ENCODE measurements at regions not wholly inside any gene's neighbourhood (a gene's known extent, or its start where the extent isn't known, plus 50 kb on each side); places are given as distances from the start of the nearest gene placed in this dataset.

GRCh38 chr7:22663357-22663718 lies 63.7 kb upstream of the IL6 start:
- no peak overlapping the region for H3K27ac ChIP-seq (ENCODE audit: low read depth, low read length)
- H2AFZ ChIP-seq (ENCODE audit: low read length): no peak overlapping the region
- no peak overlapping the region for H3K4ac ChIP-seq (replicated peaks; ENCODE audit: insufficient read length, low read depth, low read length)

More at GRCh38 chr7:22663357-22663718, 63.7 kb upstream of the IL6 start:
- H3K4me3 ChIP-seq (ENCODE audit: extremely low read depth in 1 of 4, insufficient read depth in 2 of 4, low read depth in 3 of 4, low read length in 4 of 4): no peak overlapping the region
- no peak overlapping the region for H3K4me2 ChIP-seq (ENCODE audit: insufficient read depth in 1 of 2, low read depth in 2 of 2, low read length in 2 of 2)
- no peak overlapping the region for H4K8ac ChIP-seq (ENCODE audit: extremely low read depth, insufficient read depth, low read length)
- H3K56ac ChIP-seq (replicated peaks; ENCODE audit: insufficient read length, low read depth, low read length): no peak overlapping the region
- no peak overlapping the region for H3K23ac ChIP-seq (ENCODE audit: insufficient read length)
- H3K4me1 ChIP-seq (replicated peaks in 1 of 4; ENCODE audit: control insufficient read depth in 3 of 4, insufficient read depth in 4 of 4, low read length in 3 of 4): peaks cover 2 to 8% (median 8%) of the 10 kb centered on the region in 4 experiments; a peak in 6 of 7 replicates
- no peak overlapping the region for H3K18ac ChIP-seq (ENCODE audit: extremely low read depth, low read length)
- H3K79me1 ChIP-seq (ENCODE audit: low read depth, low read length): no peaks in the 10 kb centered on the region
- no peak overlapping the region for H2BK15ac ChIP-seq (ENCODE audit: low read length)
- FAIRE-seq: no peak
- no peaks in the 10 kb centered on the region; a peak in 1 of 4 replicates for H3K9me3 ChIP-seq (ENCODE audit: insufficient read depth in 2 of 2, low read depth in 1 of 2, low read length in 1 of 2)
- TF ChIP-seq CBX8 (IDR thresholded peaks at IDR 0.05; ENCODE audit: borderline replicate concordance, low read depth, low read length) (no peak), KDM5A (IDR thresholded peaks at IDR 0.05; ENCODE audit: low read length) (no peak), BRCA1 (IDR thresholded peaks at IDR 0.05; ENCODE audit: low read depth, low read length) (no peak), TEAD4 (IDR thresholded peaks at IDR 0.05; ENCODE audit: low read depth, low read length) (no peak), RBBP5 (IDR thresholded peaks at IDR 0.05; ENCODE audit: borderline replicate concordance, low read depth, low read length) (no peak), ATF2 (IDR thresholded peaks at IDR 0.05; ENCODE audit: low read length) (no peak), TAF7 (optimal IDR thresholded peaks at IDR 0.05; ENCODE audit: borderline replicate concordance, low read depth, low read length) (no peak), ATF3 (IDR thresholded peaks at IDR 0.05; ENCODE audit: insufficient read depth, low read depth, low read length) (no peak), CREB1 (IDR thresholded peaks at IDR 0.05) (no peak), SP1 (IDR thresholded peaks at IDR 0.05; ENCODE audit: low read depth, low read length) (no peak), PHF8 (conservative IDR thresholded peaks at IDR 0.05; ENCODE audit: low read depth, low read length) (no peak), MAX (IDR thresholded peaks at IDR 0.05) (no peak)
- peaks cover 2% of the 10 kb centered on the region; the same call in 1 of the 2 replicates for H3K23me2 ChIP-seq (ENCODE audit: low read depth, low read length)
- H2BK5ac ChIP-seq (ENCODE audit: low read depth, low read length): no peak overlapping the region
- no peaks in the 10 kb centered on the region for H3K36me3 ChIP-seq (ENCODE audit: control insufficient read depth in 2 of 4, insufficient read depth in 4 of 4, low read length in 3 of 4)
- no peak for DNase-seq (ENCODE audit: low read depth in 1 of 2, low spot score in 2 of 2)
- no peak overlapping the region for H4K5ac ChIP-seq (ENCODE audit: insufficient read length, low read depth, low read length)
- no peaks in the 10 kb centered on the region for H4K20me1 ChIP-seq (replicated peaks in 1 of 2; ENCODE audit: control insufficient read depth in 1 of 2, insufficient read depth in 2 of 2, low read length in 2 of 2)
- H3K79me2 ChIP-seq (ENCODE audit: control insufficient read depth in 1 of 2, insufficient read depth in 2 of 2, low read length in 2 of 2): no peaks in the 10 kb centered on the region
- POLR2A ChIA-PET (ENCODE audit: partially characterized antibody): no interaction called here
- H4K91ac ChIP-seq (replicated peaks; ENCODE audit: insufficient read length, low read length): no peak overlapping the region
- H2AK5ac ChIP-seq (ENCODE audit: low read depth, low read length): no peak overlapping the region
- H3K14ac ChIP-seq (ENCODE audit: insufficient read length): no peak overlapping the region
- no peaks in the 10 kb centered on the region for H3K27me3 ChIP-seq (replicated peaks in 1 of 4; ENCODE audit: control insufficient read depth in 3 of 4, extremely low read depth in 1 of 4, insufficient read depth in 3 of 4, low read length in 3 of 4)
- no peak overlapping the region for H2BK12ac ChIP-seq (ENCODE audit: low read depth, low read length)
- CTCF ChIA-PET (ENCODE audit: partially characterized antibody): interaction anchor here (0.6 to 4.7 kb wide), 7 partner anchors 7 to 423 kb away, joined by 3 to 55 read pairs (median 17); partner anchors contain the start of gene IL6
- no peak overlapping the region for H2BK20ac ChIP-seq (ENCODE audit: low read length)
- 95% methylated on average over 2 of the region's 2 CpGs; no CpG with 5 or more reads in 1 of the 2 experiments for WGBS, 2 experiments (ENCODE audit: extremely low coverage in 1 of 2, insufficient coverage in 1 of 2, insufficient read length in 1 of 2, insufficient replicate concordance in 2 of 2, low coverage in 1 of 2, low lambda C conversion rate in 2 of 2, missing lambda C conversion rate in 1 of 2)
- H3K9ac ChIP-seq (replicated peaks in 1 of 4; ENCODE audit: extremely low read depth in 1 of 4, low read depth in 3 of 4, low read length in 3 of 4): no peak overlapping the region
- H2BK120ac ChIP-seq (replicated peaks; ENCODE audit: low read depth, low read length): no peak overlapping the region
